ENCODE measurements at regions not wholly inside any gene's neighbourhood (a gene's known extent, or its start where the extent isn't known, plus 50 kb on each side); places are given as distances from the start of the nearest gene placed in this dataset.

- no peak for DNase-seq (ENCODE audit: low read depth in 1 of 2, low spot score in 2 of 2)
- Histone ChIP-seq H3K14ac (ENCODE audit: insufficient read length) (no peak overlapping the region), H2BK120ac (replicated peaks; ENCODE audit: low read depth, low read length) (no peak overlapping the region), H4K8ac (ENCODE audit: extremely low read depth, insufficient read depth, low read length) (no peak overlapping the region), H2BK15ac (ENCODE audit: low read length) (no peak overlapping the region), H3K23me2 (ENCODE audit: low read depth, low read length) (no peaks in the 10 kb centered on the region), H3K56ac (replicated peaks; ENCODE audit: insufficient read length, low read depth, low read length) (no peak overlapping the region), H2BK5ac (ENCODE audit: low read depth, low read length) (no peak overlapping the region), H4K20me1 (replicated peaks in 1 of 2; ENCODE audit: control insufficient read depth in 1 of 2, insufficient read depth in 2 of 2, low read length in 2 of 2) (no peaks in the 10 kb centered on the region), H4K5ac (ENCODE audit: insufficient read length, low read depth, low read length) (no peak overlapping the region), H3K27me3 (replicated peaks in 1 of 4; ENCODE audit: control insufficient read depth in 3 of 4, extremely low read depth in 1 of 4, insufficient read depth in 3 of 4, low read length in 3 of 4) (no peaks in the 10 kb centered on the region), H3K23ac (ENCODE audit: insufficient read length) (no peak overlapping the region), H2AK5ac (ENCODE audit: low read depth, low read length) (no peak overlapping the region), H2AFZ (ENCODE audit: low read length) (no peak overlapping the region), H3K79me1 (ENCODE audit: low read depth, low read length) (no peaks in the 10 kb centered on the region), H2BK20ac (ENCODE audit: low read length) (no peak overlapping the region), H3K9ac (replicated peaks in 1 of 4; ENCODE audit: extremely low read depth in 1 of 4, low read depth in 3 of 4, low read length in 3 of 4) (no peak overlapping the region), H3K79me2 (ENCODE audit: control insufficient read depth in 1 of 2, insufficient read depth in 2 of 2, low read length in 2 of 2) (no peaks in the 10 kb centered on the region), H2BK12ac (ENCODE audit: low read depth, low read length) (no peak overlapping the region), H4K91ac (replicated peaks; ENCODE audit: insufficient read length, low read length) (no peak overlapping the region), H3K4me1 (replicated peaks in 1 of 4; ENCODE audit: control insufficient read depth in 3 of 4, insufficient read depth in 4 of 4, low read length in 3 of 4) (no peaks in the 10 kb centered on the region), H3K27ac (ENCODE audit: low read depth, low read length) (no peak overlapping the region), H3K36me3 (ENCODE audit: control insufficient read depth in 2 of 4, insufficient read depth in 4 of 4, low read length in 3 of 4) (no peaks in the 10 kb centered on the region), H3K4me2 (ENCODE audit: insufficient read depth in 1 of 2, low read depth in 2 of 2, low read length in 2 of 2) (no peak overlapping the region), H3K4me3 (ENCODE audit: extremely low read depth in 1 of 4, insufficient read depth in 2 of 4, low read depth in 3 of 4, low read length in 4 of 4) (no peak overlapping the region), H3K4ac (replicated peaks; ENCODE audit: insufficient read length, low read depth, low read length) (no peak overlapping the region), H3K9me3 (ENCODE audit: insufficient read depth in 2 of 2, low read depth in 1 of 2, low read length in 1 of 2) (no peaks in the 10 kb centered on the region), H3K18ac (ENCODE audit: extremely low read depth, low read length) (no peak overlapping the region)
- ChIA-PET CTCF (ENCODE audit: partially characterized antibody) (no interaction called here), POLR2A (ENCODE audit: partially characterized antibody) (no interaction called here)
- FAIRE-seq: no peak
- TF ChIP-seq EGR1 (IDR thresholded peaks at IDR 0.05; ENCODE audit: borderline replicate concordance, low read depth, low read length): no peak
- TF ChIP-seq NRF1 (IDR thresholded peaks at IDR 0.05; ENCODE audit: low read depth, low read length): no peak
- no peak for TF ChIP-seq RXRA (IDR thresholded peaks at IDR 0.05; ENCODE audit: insufficient read depth, low read depth, low read length)
- no peak for TF ChIP-seq FOSL1 (IDR thresholded peaks at IDR 0.05; ENCODE audit: insufficient read depth, low read depth, low read length)
- TF ChIP-seq RNF2 (IDR thresholded peaks at IDR 0.05; ENCODE audit: borderline replicate concordance, low read depth, low read length, missing control alignments, poor library complexity, severe bottlenecking): no peak
- TF ChIP-seq KDM4A (IDR thresholded peaks at IDR 0.05; ENCODE audit: low read depth, low read length, severe bottlenecking): no peak
- no peak for TF ChIP-seq BCL11A (IDR thresholded peaks at IDR 0.05; ENCODE audit: low read depth in 2 of 2, low read length in 2 of 2)
- TF ChIP-seq SRF (IDR thresholded peaks at IDR 0.05; ENCODE audit: low read depth, low read length): no peak
- no peak for TF ChIP-seq YY1 (IDR thresholded peaks at IDR 0.05; ENCODE audit: low read depth, low read length)
- TF ChIP-seq MAFK (IDR thresholded peaks at IDR 0.05; ENCODE audit: low read depth, low read length): no peak
- no peak for TF ChIP-seq HDAC2 (IDR thresholded peaks at IDR 0.05; ENCODE audit: borderline replicate concordance in 1 of 2, low read depth in 2 of 2, low read length in 2 of 2)
- TF ChIP-seq CEBPB (IDR thresholded peaks at IDR 0.05; ENCODE audit: low read depth, low read length): no peak
- no peak for TF ChIP-seq SP2 (IDR thresholded peaks at IDR 0.05; ENCODE audit: low read length)
- TF ChIP-seq CREB1 (IDR thresholded peaks at IDR 0.05): no peak
Measured at GRCh38 chr4:111417521-111417920, 727.7 kb upstream of the FAM241A start.
